Ecto neural progenitor cell (in vitro differentiated cells): ENCODE measurements at regions not wholly inside any gene's neighbourhood (a gene's known extent, or its start where the extent isn't known, plus 50 kb on each side); places are given as distances from the start of the nearest gene placed in this dataset.

Experiments
- DNase-seq: peaks from one replicate; pipeline ENCODE4 v3.0.0-alpha.2; 2018; ENCODE audit warnings: low spot score

- no peak for DNase-seq
These were observed 1938.8 kb downstream of the TP53TG3F start for GRCh38 chr16:35398180-35398579.

GRCh38 chr16:35399133-35399532 is 1939.7 kb downstream of the TP53TG3F start:
- DNase-seq, result no peak

- DNase-seq, result no peak
These were observed 1944.9 kb downstream of the TP53TG3F start for GRCh38 chr16:35404273-35404672.

DNA sequence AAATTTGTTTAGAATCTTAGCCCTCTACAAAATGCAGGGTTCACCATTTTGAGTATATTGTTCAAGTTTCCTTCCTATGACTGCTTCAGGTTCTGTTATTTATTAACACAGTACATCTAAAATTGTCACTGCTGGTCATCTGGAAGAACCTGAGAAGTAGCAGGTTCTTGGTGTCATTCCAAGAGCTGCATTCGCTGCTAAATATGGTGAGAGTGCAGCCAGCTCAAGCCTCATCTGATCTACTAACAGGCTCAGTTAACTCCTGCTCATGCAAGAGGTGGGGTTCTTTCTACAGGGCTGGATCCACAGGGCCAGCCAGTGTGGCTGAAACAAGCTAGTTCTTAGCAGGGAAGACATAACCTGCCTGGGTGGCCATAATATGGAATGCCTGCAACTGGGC is 1946.1 kb downstream of the TP53TG3F start:
- DNase-seq, result no peak

- DNase-seq, result no peak
These were observed 1950.1 kb downstream of the TP53TG3F start for GRCh38 chr16:35409503-35409902.

GRCh38 chr16:35410438-35410837 is 1951.0 kb downstream of the TP53TG3F start:
- no peak for DNase-seq

DNA sequence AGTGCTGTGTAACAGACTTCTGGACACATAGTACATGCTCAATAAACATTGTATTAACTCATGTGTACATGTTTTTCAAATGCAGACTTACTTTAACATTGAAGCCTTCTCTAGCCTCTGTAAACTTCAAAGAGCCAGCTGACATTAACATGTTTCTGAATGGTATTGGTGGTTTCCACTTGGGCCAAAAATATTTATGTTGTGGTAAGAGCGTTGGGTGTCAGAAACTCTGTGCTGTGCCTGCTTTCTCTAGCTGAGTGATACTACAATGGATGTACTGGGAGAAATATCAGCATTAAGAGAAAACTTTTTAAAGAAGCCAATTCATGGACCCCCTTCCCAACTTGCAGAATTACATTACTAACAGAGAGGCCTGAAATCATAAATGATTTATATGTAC is 1951.7 kb downstream of the TP53TG3F start:
- DNase-seq, result no peak

DNA sequence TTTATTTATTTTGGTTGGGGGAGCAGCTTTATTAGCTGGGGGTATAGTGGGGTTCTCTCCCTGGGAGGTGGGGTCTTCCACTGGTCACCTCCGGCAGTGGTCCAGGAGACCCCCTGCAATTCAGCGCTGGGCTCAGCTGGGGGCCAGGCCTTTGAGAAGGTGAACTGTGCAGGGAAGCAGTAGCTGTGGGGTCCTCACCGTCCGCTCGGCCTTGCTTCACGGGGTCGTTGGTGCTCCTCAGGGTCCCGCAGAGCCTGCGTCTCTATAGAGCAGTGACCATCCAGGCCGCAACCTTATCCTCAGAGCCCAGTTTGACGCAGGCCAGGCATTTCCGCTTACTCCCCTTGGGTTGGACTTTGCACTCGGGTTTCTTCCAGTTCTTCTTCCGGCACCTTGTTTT is 1954.7 kb downstream of the TP53TG3F start:
- no peak for DNase-seq

GRCh38 chr16:35414563-35414962 is 1955.2 kb downstream of the TP53TG3F start:
- no peak for DNase-seq

DNA sequence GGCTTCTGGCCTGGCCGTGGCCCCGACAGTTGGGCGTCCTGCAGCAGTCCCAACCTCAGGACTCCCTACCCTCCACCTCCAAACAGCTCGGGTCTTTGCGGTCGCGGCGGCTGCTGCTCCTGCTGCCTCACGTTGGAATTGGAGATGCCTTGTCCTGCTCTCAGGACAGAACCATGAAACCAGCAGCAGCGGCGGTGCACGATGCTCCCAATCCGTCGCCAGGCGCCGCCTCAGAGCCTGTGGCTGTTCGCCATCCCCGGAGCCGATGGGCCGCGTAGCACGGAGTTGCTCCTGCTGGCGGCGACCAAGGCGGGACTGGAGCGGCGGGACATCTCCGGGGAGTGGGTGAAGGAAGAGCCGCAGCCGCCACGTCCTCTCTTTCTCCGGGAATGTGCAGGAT is 1965.9 kb downstream of the TP53TG3F start:
- no peak for DNase-seq

- DNase-seq, result no peak
These were observed 1972.6 kb downstream of the TP53TG3F start for GRCh38 chr16:35431829-35432663.

GRCh38 chr16:35440875-35441274 is 1981.5 kb downstream of the TP53TG3F start:
- no peak for DNase-seq

DNA sequence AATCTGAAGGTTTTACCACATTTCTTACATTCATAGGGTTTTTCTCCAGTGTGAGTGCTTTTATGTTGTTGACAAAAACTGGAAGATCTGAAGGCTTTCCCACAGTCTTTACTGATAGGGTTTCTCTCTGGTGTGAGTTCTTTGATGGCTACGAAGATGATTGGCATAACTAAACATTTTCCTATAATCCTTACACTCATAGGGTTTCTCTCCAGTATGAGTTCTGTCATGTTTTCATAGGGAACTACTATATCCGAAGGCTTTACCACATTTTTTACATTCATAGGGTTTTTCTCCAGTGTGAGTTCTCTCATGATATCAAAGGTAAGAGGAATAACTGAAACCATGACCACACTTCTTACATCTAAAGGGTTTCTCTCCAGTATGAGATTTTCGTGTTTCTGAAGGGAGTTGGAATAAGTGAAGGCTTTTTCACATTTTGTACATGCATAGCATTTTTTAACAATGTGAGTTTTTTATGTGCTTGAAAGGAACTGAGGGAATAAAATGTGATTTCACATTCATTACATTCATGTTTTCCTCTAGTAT is 1987.7 kb downstream of the TP53TG3F start:
- no peak for DNase-seq

DNA sequence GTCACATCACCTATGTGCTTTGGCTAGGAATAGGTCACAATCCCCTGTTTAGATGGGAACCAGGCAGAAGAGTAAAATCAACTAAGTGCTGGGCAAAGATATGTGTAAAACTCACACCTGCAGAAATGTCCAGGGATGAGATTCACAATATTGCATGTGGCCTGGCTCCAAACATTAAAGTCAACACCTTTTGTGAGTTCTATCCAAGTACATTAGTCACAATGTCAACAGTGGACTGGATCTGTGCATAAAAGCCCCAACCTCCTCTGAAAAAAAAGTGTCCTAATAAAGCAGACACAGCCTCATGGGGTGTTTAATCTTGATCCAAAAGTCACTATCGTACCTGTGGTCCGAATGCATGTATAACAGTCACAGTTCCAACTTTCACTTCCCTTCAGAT is 1990.3 kb downstream of the TP53TG3F start:
- DNase-seq, result no peak

- no peak for DNase-seq
These were observed 1991.2 kb downstream of the TP53TG3F start for GRCh38 chr16:35450648-35451047.

DNA sequence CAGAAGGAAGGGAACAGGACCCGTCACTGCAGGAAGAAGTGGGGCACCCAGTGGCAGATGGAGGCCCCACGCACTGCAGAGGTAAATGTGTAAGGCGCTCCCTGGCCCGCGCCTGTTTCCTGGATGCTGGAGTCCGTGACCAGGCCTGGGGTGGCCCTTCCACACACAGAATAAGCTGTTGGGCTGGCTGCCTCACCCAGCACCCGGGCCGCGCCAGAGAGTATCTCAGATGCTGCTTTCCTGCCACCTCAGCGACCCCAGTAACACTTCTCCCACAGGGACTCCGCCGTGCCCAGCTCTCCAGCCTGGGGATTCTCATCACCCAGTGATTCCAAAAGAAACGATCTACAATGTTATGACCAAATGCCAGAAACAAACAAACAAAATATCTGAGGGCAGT is 1993.1 kb downstream of the TP53TG3F start:
- DNase-seq, result no peak

GRCh38 chr16:35463358-35463757 is 2003.9 kb downstream of the TP53TG3F start:
- no peak for DNase-seq

- DNase-seq, result no peak
These were observed 2020.9 kb downstream of the TP53TG3F start for GRCh38 chr16:35480361-35480760.

- DNase-seq, result no peak
These were observed 2021.6 kb downstream of the TP53TG3F start for GRCh38 chr16:35480988-35481387.

DNA sequence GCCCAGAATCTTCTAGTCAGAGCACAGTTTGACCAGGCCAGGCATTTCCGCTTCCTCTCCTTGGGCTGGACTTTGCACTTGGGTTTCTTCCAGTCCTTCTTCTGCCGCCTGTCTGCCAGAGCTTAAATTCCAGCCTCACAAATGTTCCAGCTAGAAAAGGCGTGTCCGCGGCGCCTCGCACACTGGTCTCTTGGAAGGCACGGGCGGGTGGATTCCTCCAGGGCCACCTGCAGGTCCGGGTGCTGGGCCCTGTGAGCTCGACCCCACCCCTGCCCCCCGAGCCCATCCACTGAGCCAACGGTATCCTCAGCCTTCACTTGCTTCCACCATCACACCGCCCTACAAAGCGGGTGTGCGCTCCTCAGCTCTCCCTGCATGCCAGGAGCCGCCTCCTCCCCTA is 2026.5 kb downstream of the TP53TG3F start:
- no peak for DNase-seq

- no peak for DNase-seq
These were observed 2032.8 kb downstream of the TP53TG3F start for GRCh38 chr16:35492225-35492624.

GRCh38 chr16:35497399-35497798 is 2038.0 kb downstream of the TP53TG3F start:
- DNase-seq, result no peak

- DNase-seq, result no peak
These were observed 2046.8 kb downstream of the TP53TG3F start for GRCh38 chr16:35506018-35506897.
